SK-MEL-5 (cell line): ENCODE measurements at regions not wholly inside any gene's neighbourhood (a gene's known extent, or its start where the extent isn't known, plus 50 kb on each side); places are given as distances from the start of the nearest gene placed in this dataset.
A peak's percentile ranks its signal among the peaks of the same experiment; 100 is the strongest.

ENCODE experiments used
- DNase-seq: peaks from one replicate; pipeline ENCODE4 v3.0.0-alpha.2; 2016; ENCODE audit warnings: low read depth, low spot score
- in situ Hi-C: cut with HindIII; loops from 2 replicates; pipeline ENCODE4 v1.10.0; 2016; ENCODE audit warnings: low sequenced_read_pairs, high pct_unique_total_duplicates, low pct_unique_long_range_greater_than_20kb

GRCh38 chr7:25545124-25546008, 317.1 kb upstream of the NPVF start:
- DNase-seq = no peak
- in situ Hi-C loops = no loop called here

GRCh38 chr7:25546306-25546705, 318.0 kb upstream of the NPVF start:
- in situ Hi-C loops = no loop called here
- no peak for DNase-seq

DNA sequence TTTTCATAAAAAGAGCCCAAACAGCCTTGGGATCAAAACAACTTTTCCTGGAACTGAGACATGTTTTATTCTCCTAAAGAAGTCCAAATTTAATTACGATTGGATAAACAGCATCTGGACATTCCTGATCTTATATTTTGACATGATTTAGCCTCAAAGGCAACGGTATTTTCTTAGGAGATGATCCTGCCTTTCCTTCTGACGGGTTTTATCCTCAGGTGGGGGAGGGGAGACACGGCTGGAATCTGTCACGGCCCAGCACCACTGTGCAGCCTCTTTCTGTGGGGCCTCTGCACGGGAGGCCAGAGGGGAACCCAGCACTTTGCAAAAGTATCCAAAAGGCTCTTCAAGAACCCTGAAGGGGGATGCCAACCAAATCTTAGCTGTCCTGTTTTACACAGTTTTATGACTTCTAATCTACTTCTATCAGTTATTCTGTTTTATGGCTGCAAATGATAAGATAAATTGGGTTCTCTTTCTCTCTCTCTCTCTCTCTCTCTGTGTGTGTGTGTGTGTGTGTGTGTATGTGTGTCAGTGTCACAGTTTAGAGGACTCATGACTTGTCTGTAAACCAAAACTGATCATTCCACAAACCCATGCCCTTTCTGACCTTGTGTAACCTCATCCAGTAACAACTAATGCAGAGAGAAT, 321.1 kb upstream of the NPVF start:
- in situ Hi-C loops = no loop called here
- no peak for DNase-seq

- in situ Hi-C loops = no loop called here
Measured at GRCh38 chr7:25550149-25550548, 321.9 kb upstream of the NPVF start.

GRCh38 chr7:25552998-25553397, 324.7 kb upstream of the NPVF start:
- in situ Hi-C loops = no loop called here
- DNase-seq = no peak

More at GRCh38 chr7:25550149-25550548, 321.9 kb upstream of the NPVF start:
- DNase-seq = no peak

DNA sequence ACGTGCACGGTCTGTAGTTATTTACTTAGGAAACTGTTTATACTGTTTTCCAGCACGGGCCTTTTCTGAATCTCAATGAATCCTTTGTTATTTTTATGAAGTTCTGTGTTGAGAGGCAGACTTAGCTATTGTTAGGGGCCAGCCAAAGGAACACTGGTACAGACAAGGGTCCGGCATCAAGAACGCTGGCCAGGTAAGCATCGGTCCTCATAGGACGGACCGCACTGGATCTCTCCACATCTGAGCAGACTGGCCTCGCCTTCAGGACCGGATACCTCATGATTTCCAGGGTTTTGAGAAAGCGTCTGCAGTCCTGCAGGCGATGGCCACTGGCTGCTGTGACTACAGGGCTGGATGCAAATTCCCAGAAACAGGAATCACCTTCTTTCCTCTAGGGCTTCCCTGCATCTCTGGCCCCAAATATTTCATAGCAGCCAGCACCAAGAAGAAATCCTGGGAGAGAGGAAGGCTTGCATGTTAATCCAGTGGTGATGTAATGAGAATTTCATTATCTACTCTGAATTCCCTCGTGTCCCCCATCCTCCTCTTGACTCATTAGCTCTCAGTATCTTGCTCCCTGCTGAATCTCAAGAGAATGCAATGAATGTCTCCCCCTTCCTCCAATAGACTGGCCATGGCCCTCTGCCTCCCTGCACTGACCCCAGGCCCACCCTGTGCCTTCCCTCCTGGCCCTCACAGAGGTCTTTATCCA, 325.4 kb upstream of the NPVF start:
- no peak for DNase-seq
- in situ Hi-C loops = no loop called here

DNA sequence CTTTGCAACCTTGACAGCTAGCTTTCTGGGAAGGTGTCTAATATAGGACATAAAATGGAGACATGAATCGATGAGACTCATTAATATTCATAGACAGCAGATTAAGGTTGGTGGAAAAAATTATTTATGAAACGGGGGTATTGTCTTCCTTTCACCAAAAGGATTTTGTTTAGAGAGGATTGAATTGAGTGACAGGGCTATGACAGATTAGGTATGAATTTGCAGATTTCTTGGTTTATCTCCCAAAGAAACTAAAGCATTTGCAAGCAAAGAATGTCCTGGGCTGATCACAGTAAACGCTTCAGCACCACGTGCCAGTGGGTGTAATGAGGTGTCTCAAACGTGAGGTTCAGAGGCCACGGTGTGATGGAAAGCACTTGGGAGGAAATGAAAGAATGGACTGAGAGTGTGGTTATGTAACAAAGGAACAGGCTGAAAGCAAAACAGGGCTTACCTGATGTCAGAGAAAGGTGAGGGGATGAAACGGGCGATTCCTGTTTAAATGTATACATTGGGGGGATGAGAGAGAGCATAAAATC, 329.2 kb upstream of the NPVF start:
- no peak for DNase-seq
- in situ Hi-C loops = no loop called here

DNA sequence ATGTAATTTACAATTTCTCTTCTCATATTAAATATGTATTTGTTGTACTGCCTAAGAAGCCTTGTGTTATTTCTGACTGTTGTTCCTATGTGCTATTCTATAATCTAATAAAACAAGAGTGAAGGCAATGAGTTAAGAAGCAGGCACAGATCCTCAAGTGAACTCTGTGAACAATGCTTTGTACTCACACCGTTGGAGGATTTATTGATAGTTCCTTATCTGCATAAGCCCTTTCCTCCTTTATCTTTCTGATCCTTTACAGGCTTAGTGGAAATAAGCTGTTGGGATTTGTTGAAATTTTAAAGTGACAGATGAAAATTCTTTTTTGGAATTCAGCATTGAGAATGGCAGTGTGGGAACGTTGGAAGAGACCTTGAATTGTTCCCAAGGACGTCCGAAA, 329.6 kb upstream of the NPVF start:
- no peak for DNase-seq
- in situ Hi-C loops = no loop called here

- DNase-seq = no peak
- in situ Hi-C loops = no loop called here
Measured at GRCh38 chr7:25558605-25559004, 330.3 kb upstream of the NPVF start.

DNA sequence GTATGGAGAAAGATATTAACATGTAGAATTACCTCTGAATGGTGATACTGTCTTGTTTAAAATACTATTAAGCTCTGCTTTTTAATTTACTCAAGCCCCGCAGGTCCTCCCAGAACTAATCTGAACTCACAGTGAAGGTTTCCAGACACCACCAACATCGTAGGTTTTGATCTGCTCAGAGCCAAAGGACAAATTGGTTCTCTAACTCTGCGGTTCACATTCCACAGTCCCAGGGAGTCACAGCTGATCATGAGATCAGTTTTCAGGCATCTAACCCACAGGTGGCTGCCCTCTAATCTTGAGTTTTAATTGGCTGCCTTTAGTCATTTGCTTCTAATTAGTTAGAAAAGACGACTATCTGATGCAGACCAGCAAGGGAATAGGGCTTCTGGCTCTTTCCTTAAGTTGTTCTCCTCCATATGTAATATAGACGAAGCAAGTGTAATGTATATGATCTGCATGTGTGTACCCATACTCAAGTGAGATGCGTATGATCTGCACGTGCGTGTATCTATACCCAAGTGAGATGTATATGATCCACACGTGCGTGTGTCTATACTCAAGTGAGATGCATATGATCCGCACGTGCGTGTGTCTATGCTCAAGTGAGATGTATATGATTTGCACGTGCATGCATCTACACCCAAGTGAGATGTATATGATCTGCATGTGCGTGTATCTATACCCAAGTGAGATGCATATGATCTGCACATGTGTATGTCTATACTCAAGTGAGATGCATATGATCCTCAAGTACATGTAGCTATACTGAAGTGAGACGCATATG, 331.5 kb upstream of the NPVF start:
- in situ Hi-C loops = no loop called here
- DNase-seq = no peak

DNA sequence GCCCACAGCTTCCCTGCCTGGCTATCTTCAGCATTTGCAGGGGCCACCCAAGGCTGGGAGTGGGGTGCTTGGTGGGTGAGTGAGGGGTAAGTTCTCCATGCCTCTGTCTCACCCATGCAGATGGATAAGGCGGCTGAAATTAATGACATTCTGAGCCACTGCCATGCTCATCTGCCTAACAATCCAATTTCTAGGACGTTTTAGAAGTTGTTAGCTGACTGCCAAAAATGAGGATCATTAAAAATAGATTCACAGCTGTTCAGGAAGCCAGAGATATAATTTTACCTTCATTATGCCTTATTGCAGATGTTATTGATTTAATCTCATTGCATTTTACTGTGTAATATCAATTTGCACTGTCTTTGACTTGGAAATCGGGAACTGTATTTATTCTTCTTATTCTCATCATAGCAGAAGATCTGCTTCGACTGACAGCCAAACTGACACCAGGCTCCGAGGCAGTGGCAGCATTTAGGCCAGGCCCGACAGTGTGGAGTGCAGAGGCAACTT, 334.4 kb upstream of the NPVF start:
- in situ Hi-C loops = no loop called here
- no peak for DNase-seq

DNA sequence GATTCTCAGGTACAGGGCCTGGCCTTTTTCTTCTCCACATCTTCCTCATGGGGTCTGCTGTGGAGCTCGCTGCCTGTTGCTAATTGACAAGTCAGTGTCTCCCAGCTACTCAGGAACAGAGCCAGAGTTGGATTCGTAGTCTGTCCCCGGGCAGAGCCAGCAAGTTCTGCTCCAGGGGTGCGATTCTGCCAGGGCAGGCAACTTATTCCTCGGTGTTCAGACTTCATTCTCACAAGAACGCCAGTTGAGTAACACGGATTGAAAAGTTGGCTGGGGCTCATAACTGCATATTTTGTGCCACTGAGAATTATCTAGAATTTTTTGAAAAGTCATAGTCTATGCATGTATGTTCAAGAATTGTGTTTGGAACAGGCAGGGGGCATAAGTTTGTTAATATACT, 336.7 kb upstream of the NPVF start:
- no peak for DNase-seq
- in situ Hi-C loops = no loop called here

GRCh38 chr7:25565949-25566348, 337.7 kb upstream of the NPVF start:
- in situ Hi-C loops = no loop called here
- DNase-seq = peak; percentile 79

DNA sequence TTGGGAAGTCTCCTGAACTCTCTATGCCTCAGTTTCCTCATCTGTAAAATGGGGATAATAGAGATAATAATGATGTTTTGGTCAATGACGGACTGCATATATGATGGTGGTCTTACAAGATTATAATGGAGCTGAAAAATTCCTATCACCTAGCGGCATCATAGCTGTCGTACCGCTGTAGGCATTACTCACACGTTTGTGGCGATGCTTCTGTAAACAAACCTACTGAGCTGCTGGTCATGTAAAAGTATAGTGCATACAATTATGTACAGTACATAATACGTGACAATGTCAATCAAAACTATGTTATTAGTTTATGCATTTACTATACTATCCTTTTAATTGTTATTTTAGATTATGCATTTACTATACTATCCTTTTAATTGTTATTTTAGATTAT, 339.1 kb upstream of the NPVF start:
- DNase-seq = no peak
- in situ Hi-C loops = no loop called here

GRCh38 chr7:25569765-25570164, 341.5 kb upstream of the NPVF start:
- DNase-seq = no peak
- in situ Hi-C loops = no loop called here

GRCh38 chr7:25572423-25572822, 344.1 kb upstream of the NPVF start:
- DNase-seq = no peak
- in situ Hi-C loops = no loop called here

DNA sequence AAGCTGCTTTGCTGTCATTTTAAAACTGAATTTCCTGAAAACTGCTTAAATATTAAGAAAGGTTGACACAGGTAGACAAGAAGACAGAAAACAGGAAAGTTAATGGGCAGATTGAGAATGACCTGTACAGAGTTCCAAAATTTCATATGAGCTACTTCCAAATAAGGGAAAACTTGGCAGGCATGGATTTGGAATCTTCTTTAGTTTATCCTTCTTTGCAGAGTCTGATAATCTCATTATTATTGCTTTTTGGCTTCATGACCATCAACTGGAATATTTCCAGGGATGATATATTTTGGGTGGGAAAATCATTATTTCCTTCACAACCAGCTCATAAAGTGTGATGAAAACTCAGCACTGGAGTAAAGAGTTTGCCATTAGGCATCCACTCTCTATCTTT, 346.5 kb upstream of the NPVF start:
- DNase-seq = no peak
- in situ Hi-C loops = no loop called here
